Upper lobe of left lung (tissue), 4 donors: ENCODE measurements at regions not wholly inside any gene's neighbourhood (a gene's known extent, or its start where the extent isn't known, plus 50 kb on each side); places are given as distances from the start of the nearest gene placed in this dataset.

ENCODE experiments used
- EP300 ChIP-seq, 4 donors: sonication (generic); formaldehyde crosslinking; IDR thresholded peaks; one replicate each; pipeline ENCODE4 v1.5.1; 2017; ENCODE audit warnings: antibody characterized with exemption in 4 of 4, control low read depth in 2 of 4
- POLR2A ChIP-seq, 4 donors: fragments of 450-650 bp; IDR thresholded peaks; one replicate each; pipeline ENCODE4 v1.5.1; 2016 to 2017; ENCODE audit warnings: antibody characterized with exemption in 4 of 4, mild to moderate bottlenecking in 2 of 4
- TF ChIP-seq, protein P1 (sequence below), 6 experiments: fragments of 450-650 bp in 4 of 6; fragments of 200-600 bp in 2 of 6; sonication (generic) in 2 of 6; IDR thresholded peaks; one replicate each; pipeline ENCODE4 v1.5.1; 2016 to 2019; ENCODE audit warnings: antibody characterized with exemption in 6 of 6

GRCh38 chrX:9372866-9373265 is 92.0 kb upstream of the TBL1X start:
- no peak for TF ChIP-seq POLR2A (IDR thresholded peaks at IDR 0.05)
- TF ChIP-seq, protein P1, sequence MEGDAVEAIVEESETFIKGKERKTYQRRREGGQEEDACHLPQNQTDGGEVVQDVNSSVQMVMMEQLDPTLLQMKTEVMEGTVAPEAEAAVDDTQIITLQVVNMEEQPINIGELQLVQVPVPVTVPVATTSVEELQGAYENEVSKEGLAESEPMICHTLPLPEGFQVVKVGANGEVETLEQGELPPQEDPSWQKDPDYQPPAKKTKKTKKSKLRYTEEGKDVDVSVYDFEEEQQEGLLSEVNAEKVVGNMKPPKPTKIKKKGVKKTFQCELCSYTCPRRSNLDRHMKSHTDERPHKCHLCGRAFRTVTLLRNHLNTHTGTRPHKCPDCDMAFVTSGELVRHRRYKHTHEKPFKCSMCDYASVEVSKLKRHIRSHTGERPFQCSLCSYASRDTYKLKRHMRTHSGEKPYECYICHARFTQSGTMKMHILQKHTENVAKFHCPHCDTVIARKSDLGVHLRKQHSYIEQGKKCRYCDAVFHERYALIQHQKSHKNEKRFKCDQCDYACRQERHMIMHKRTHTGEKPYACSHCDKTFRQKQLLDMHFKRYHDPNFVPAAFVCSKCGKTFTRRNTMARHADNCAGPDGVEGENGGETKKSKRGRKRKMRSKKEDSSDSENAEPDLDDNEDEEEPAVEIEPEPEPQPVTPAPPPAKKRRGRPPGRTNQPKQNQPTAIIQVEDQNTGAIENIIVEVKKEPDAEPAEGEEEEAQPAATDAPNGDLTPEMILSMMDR (IDR thresholded peaks at IDR 0.05) = no peak
- TF ChIP-seq EP300 (IDR thresholded peaks at IDR 0.05) = no peak
